Lung (tissue), 11 donors: ENCODE measurements at regions not wholly inside any gene's neighbourhood (a gene's known extent, or its start where the extent isn't known, plus 50 kb on each side); places are given as distances from the start of the nearest gene placed in this dataset.
A peak's percentile ranks its signal among the peaks of the same experiment; 100 is the strongest.

ENCODE experiments used
- ATAC-seq: fragments of 200-7000 bp; cut with Tn5 transposase; one replicate; pipeline ENCODE4 v1.9.1; 2020; ENCODE audit warnings: moderate number of reproducible peaks; ENCODE audit not compliant: insufficient read depth, low FRiP score
- DNase-seq, 3 donors: peaks; one replicate each; pipeline ENCODE4 v3.0.0-alpha.2; 2013 to 2017
- H3K27ac ChIP-seq, 2 donors: one replicate each; pipeline ENCODE4 v1.5.1; 2013; ENCODE audit warnings: mild to moderate bottlenecking in 2 of 2, moderate library complexity in 2 of 2, control low read depth in 1 of 2, inconsistent platforms in 1 of 2, low read depth in 1 of 2, low read length in 1 of 2
- H3K27me3 ChIP-seq, 3 donors: one replicate each; pipeline ENCODE4 v1.5.1; 2013; ENCODE audit warnings: low read length in 2 of 3; ENCODE audit not compliant: control insufficient read depth in 3 of 3, insufficient read depth in 3 of 3
- H3K36me3 ChIP-seq, 4 donors: one replicate each; pipeline ENCODE4 v1.5.1; 2013; ENCODE audit warnings: low read length in 4 of 4, mild to moderate bottlenecking in 1 of 4, moderate library complexity in 1 of 4; ENCODE audit not compliant: control insufficient read depth in 4 of 4, insufficient read depth in 4 of 4
- H3K4me1 ChIP-seq, 5 donors: one replicate each; pipeline ENCODE4 v1.5.1; 2013; ENCODE audit warnings: low read length in 5 of 5, mild to moderate bottlenecking in 2 of 5, moderate library complexity in 1 of 5; ENCODE audit not compliant: control insufficient read depth in 5 of 5, insufficient read depth in 5 of 5
- H3K4me3 ChIP-seq: one replicate; pipeline ENCODE4 v1.5.1; 2013; ENCODE audit warnings: mild to moderate bottlenecking, control low read depth, moderate library complexity
- H3K9ac ChIP-seq, 2 donors: one replicate each; pipeline ENCODE4 v1.5.1; 2013; ENCODE audit warnings: low read length in 2 of 2, control low read depth in 1 of 2; ENCODE audit not compliant: insufficient read depth in 1 of 2
- H3K9me3 ChIP-seq, 4 donors: one replicate each; pipeline ENCODE4 v1.5.1; 2013; ENCODE audit warnings: low read length in 3 of 4, mild to moderate bottlenecking in 1 of 4, moderate library complexity in 1 of 4; ENCODE audit not compliant: control insufficient read depth in 4 of 4, insufficient read depth in 3 of 4
- CTCF ChIP-seq: IDR thresholded peaks from 2 replicates; pipeline ENCODE4 v1.5.1; 2012; ENCODE audit warnings: mild to moderate bottlenecking; ENCODE audit errors: control extremely low read depth, extremely low read depth
- WGBS, 2 donors: extraction: QIAGEN DNeasy Blood & Tissue Kit; methylation state at CpG; one replicate each; pipeline ENCODE4 v1.1.7; 2013; 5-methylcytosine and 5-hydroxymethylcytosine counted together
- donor health status: control.
- donor health status: control.
- donor health status: Bipolar disorder and iron deficiency.
- donor health status: healthy.
- donor health status: DM: yes; HTN: yes; CAD: no.

GRCh38 chr18:46415532-46416252 is 241.3 kb downstream of the LOXHD1 start:
- peaks cover 13 to 49% (median 38%) of the 10 kb centered on the region in 5 donors for H3K4me1 ChIP-seq
- no peaks in the 10 kb centered on the region for H3K9me3 ChIP-seq
- H3K27me3 ChIP-seq, result no peaks in the 10 kb centered on the region
- H3K4me3 ChIP-seq, result no peak overlapping the region
- DNase-seq, result peak in 1 of 3 donors; percentile 25
- 87 to 89% methylated on average over 4 of the region's 4 CpGs for WGBS, 2 donors
- ATAC-seq, result no peak
- H3K27ac ChIP-seq, result no peak overlapping the region
- H3K36me3 ChIP-seq, result peaks cover 0 to 7% (median 3%) of the 10 kb centered on the region in 4 donors
- TF ChIP-seq CTCF, result no peak
- no peak overlapping the region for H3K9ac ChIP-seq

GRCh38 chr18:46416706-46417638 is 240.0 kb downstream of the LOXHD1 start:
- Histone ChIP-seq H3K9me3 (peaks cover 0 to 2% (median 0%) of the 10 kb centered on the region in 4 donors), H3K27ac (no peak overlapping the region), H3K4me1 (peaks cover 12 to 37% (median 32%) of the 10 kb centered on the region in 5 donors), H3K36me3 (peaks cover 0 to 7% (median 3%) of the 10 kb centered on the region in 4 donors), H3K9ac (no peak overlapping the region), H3K27me3 (no peaks in the 10 kb centered on the region), H3K4me3 (no peak overlapping the region)
- ATAC-seq (no peak), DNase-seq (no peak)
- WGBS, 2 donors, result 92 to 93% methylated on average over 4 of the region's 4 CpGs
- TF ChIP-seq CTCF, result no peak

- peak overlapping the region in 1 of 2 donors; percentile 86 for H3K27ac ChIP-seq
- DNase-seq (peak in 1 of 3 donors; percentile 34), ATAC-seq (no peak)
- H3K4me3 ChIP-seq, result no peak overlapping the region
- peaks cover 0 to 2% (median 0%) of the 10 kb centered on the region in 4 donors for H3K9me3 ChIP-seq
- H3K36me3 ChIP-seq, result peaks cover 0 to 7% (median 3%) of the 10 kb centered on the region in 4 donors
- no peaks in the 10 kb centered on the region for H3K27me3 ChIP-seq
- peaks cover 7 to 19% (median 17%) of the 10 kb centered on the region in 5 donors for H3K4me1 ChIP-seq
- H3K9ac ChIP-seq, result no peak overlapping the region
- WGBS, 2 donors, result 41 to 44% methylated on average over 5 of the region's 5 CpGs
- TF ChIP-seq CTCF, result no peak
These were observed 238.3 kb downstream of the LOXHD1 start for GRCh38 chr18:46418663-46419260.
